HG02973 (cell line): ENCODE measurements at regions not wholly inside any gene's neighbourhood (a gene's known extent, or its start where the extent isn't known, plus 50 kb on each side); places are given as distances from the start of the nearest gene placed in this dataset.
"Not testable (repeated sequence)": the region's sequence is repeated elsewhere in the genome, so short reads cannot be mapped to it uniquely, and the experiment has no call there.

Experiments
- ATAC-seq: cut with Tn5 transposase; IDR thresholded peaks from one replicate; pipeline ENCODE4 v1.9.1; 2021; ENCODE audit warnings: moderate library complexity; ENCODE audit not compliant: unreplicated experiment

GRCh38 chr5:110917161-110917875, 154.2 kb upstream of the TSLP start:
- no peak for ATAC-seq

- ATAC-seq, result no peak
Measured at GRCh38 chr5:110918683-110919082, 152.8 kb upstream of the TSLP start.

GRCh38 chr5:110923971-110924370, 147.5 kb upstream of the TSLP start:
- ATAC-seq, result no peak

- no peak for ATAC-seq
Measured at GRCh38 chr5:110925398-110925797, 146.1 kb upstream of the TSLP start.

GRCh38 chr5:110925916-110926315, 145.6 kb upstream of the TSLP start:
- ATAC-seq, result no peak

GRCh38 chr5:110932755-110933488, 138.6 kb upstream of the TSLP start:
- peak; percentile 95 for ATAC-seq

GRCh38 chr5:110940136-110940535, 131.4 kb upstream of the TSLP start:
- no peak for ATAC-seq

GRCh38 chr5:110945874-110946436, 125.6 kb upstream of the TSLP start:
- no peak for ATAC-seq

- no peak for ATAC-seq
Measured at GRCh38 chr5:110951373-110951791, 120.1 kb upstream of the TSLP start.

GRCh38 chr5:110956280-110956912, 115.1 kb upstream of the TSLP start:
- no peak for ATAC-seq

- no peak for ATAC-seq
Measured at GRCh38 chr5:110956913-110957813, 114.3 kb upstream of the TSLP start.

- no peak for ATAC-seq
Measured at GRCh38 chr5:110957934-110958333, 113.6 kb upstream of the TSLP start.

GRCh38 chr5:110963495-110963894, 108.0 kb upstream of the TSLP start:
- no peak for ATAC-seq

- no peak for ATAC-seq
Measured at GRCh38 chr5:110965773-110966581, 105.5 kb upstream of the TSLP start.

GRCh38 chr5:110968246-110969005, 103.1 kb upstream of the TSLP start:
- no peak for ATAC-seq

- no peak for ATAC-seq
Measured at GRCh38 chr5:110969502-110969901, 102.0 kb upstream of the TSLP start.

GRCh38 chr5:110973510-110973909, 98.0 kb upstream of the TSLP start:
- ATAC-seq, result no peak

GRCh38 chr5:110977915-110978314, 93.6 kb upstream of the TSLP start:
- ATAC-seq, result no peak

- not testable (repeated sequence) for ATAC-seq
Measured at GRCh38 chr5:110985882-110986281, 85.6 kb upstream of the TSLP start.
